H9 (cell line): ENCODE measurements at regions not wholly inside any gene's neighbourhood (a gene's known extent, or its start where the extent isn't known, plus 50 kb on each side); places are given as distances from the start of the nearest gene placed in this dataset.

ENCODE experiments used
- DNase-seq: peaks from one replicate; pipeline ENCODE4 v3.0.0-alpha.2; 2017
- H2AFZ ChIP-seq: one replicate; pipeline ENCODE4 v1.6.1; 2013; ENCODE audit warnings: mild to moderate bottlenecking, low read length, control low read depth, moderate library complexity
- H2AK5ac ChIP-seq: 2 replicates; pipeline ENCODE4 v1.6.1; 2013; ENCODE audit warnings: low read length, control low read depth, mixed read lengths; ENCODE audit not compliant: insufficient read length
- H2BK120ac ChIP-seq: one replicate; pipeline ENCODE4 v1.6.1; 2013; ENCODE audit warnings: low read depth, mild to moderate bottlenecking, low read length, control low read depth, inconsistent platforms; ENCODE audit not compliant: poor library complexity, severe bottlenecking
- H2BK12ac ChIP-seq: 2 replicates; pipeline ENCODE4 v1.6.1; 2013; ENCODE audit warnings: low read length, control low read depth, mixed read lengths, low read depth; ENCODE audit not compliant: insufficient read length
- H2BK15ac ChIP-seq: 2 replicates; pipeline ENCODE4 v1.6.1; 2013; ENCODE audit warnings: low read depth, low read length, control low read depth
- H2BK20ac ChIP-seq: one replicate; pipeline ENCODE4 v1.6.1; 2013; ENCODE audit warnings: low read depth, mild to moderate bottlenecking, low read length, control low read depth, inconsistent platforms; ENCODE audit not compliant: poor library complexity, severe bottlenecking
- H2BK5ac ChIP-seq: 2 replicates; pipeline ENCODE4 v1.6.1; 2013; ENCODE audit warnings: low read length, control low read depth, mixed read lengths; ENCODE audit not compliant: insufficient read length
- H3K14ac ChIP-seq: 2 replicates; pipeline ENCODE4 v1.6.1; 2013; ENCODE audit warnings: low read length, control low read depth; ENCODE audit not compliant: insufficient read depth
- H3K18ac ChIP-seq: 2 replicates; pipeline ENCODE4 v1.6.1; 2013; ENCODE audit warnings: low read depth, mild to moderate bottlenecking, mixed read lengths, low read length, control low read depth; ENCODE audit not compliant: insufficient read length
- H3K23ac ChIP-seq: 2 replicates; pipeline ENCODE4 v1.6.1; 2013; ENCODE audit warnings: low read length, control low read depth, mixed read lengths, low read depth; ENCODE audit not compliant: insufficient read length
- H3K23me2 ChIP-seq: 2 replicates; pipeline ENCODE4 v1.6.1; 2013; ENCODE audit warnings: low read depth, mild to moderate bottlenecking, mixed read lengths, low read length, control low read depth; ENCODE audit not compliant: insufficient read length, poor library complexity, severe bottlenecking
- H3K27ac ChIP-seq: 2 replicates; pipeline ENCODE4 v1.5.1; 2013; ENCODE audit warnings: low read length, control low read depth, mixed read lengths, low read depth; ENCODE audit not compliant: insufficient read length
- H3K27me3 ChIP-seq: 2 replicates; pipeline ENCODE4 v1.6.1; 2013; ENCODE audit warnings: low read length, control low read depth, inconsistent platforms; ENCODE audit not compliant: insufficient read depth
- H3K4ac ChIP-seq: 2 replicates; pipeline ENCODE4 v1.6.1; 2013; ENCODE audit warnings: low read depth, mild to moderate bottlenecking, control low read depth, inconsistent platforms, low read length, moderate library complexity
- H3K4me1 ChIP-seq: 2 replicates; pipeline ENCODE4 v1.6.1; 2013; ENCODE audit warnings: low read length, control low read depth, inconsistent platforms; ENCODE audit not compliant: insufficient read depth
- H3K4me2 ChIP-seq: 2 replicates; pipeline ENCODE4 v1.6.1; 2013; ENCODE audit warnings: low read length, control low read depth, mixed read lengths; ENCODE audit not compliant: insufficient read length, insufficient read depth
- H3K56ac ChIP-seq: 2 replicates; pipeline ENCODE4 v1.6.1; 2013; ENCODE audit warnings: low read depth, mild to moderate bottlenecking, mixed read lengths, low read length, control low read depth; ENCODE audit not compliant: insufficient read length
- H3K79me1 ChIP-seq: 2 replicates; pipeline ENCODE4 v1.6.1; 2013; ENCODE audit warnings: low read depth, mild to moderate bottlenecking, moderate library complexity, low read length, control low read depth, inconsistent platforms; ENCODE audit not compliant: insufficient read depth, poor library complexity, severe bottlenecking
- H3K79me2 ChIP-seq: 2 replicates; pipeline ENCODE4 v1.6.1; 2013; ENCODE audit warnings: low read length, control low read depth, inconsistent platforms; ENCODE audit not compliant: insufficient read depth
- H3K9ac ChIP-seq: 2 replicates; pipeline ENCODE4 v1.6.1; 2013; ENCODE audit warnings: low read length, control low read depth, mixed read lengths; ENCODE audit not compliant: insufficient read length; ENCODE audit errors: extremely low read depth
- H3K9me3 ChIP-seq: one replicate; pipeline ENCODE4 v1.6.1; 2013; ENCODE audit warnings: low read depth, low read length, inconsistent platforms; ENCODE audit not compliant: control insufficient read depth
- H3T11ph ChIP-seq: one replicate; pipeline ENCODE4 v1.6.1; 2013; ENCODE audit warnings: mild to moderate bottlenecking, low read length, control low read depth, inconsistent platforms
- H4K20me1 ChIP-seq: one replicate; pipeline ENCODE4 v1.6.1; 2013; ENCODE audit not compliant: control insufficient read depth, insufficient read length, insufficient read depth
- H4K5ac ChIP-seq: 2 replicates; pipeline ENCODE4 v1.6.1; 2013; ENCODE audit warnings: low read depth, mild to moderate bottlenecking, mixed read lengths, low read length, control low read depth; ENCODE audit not compliant: insufficient read length
- H4K8ac ChIP-seq: replicated peaks from 2 replicates; pipeline ENCODE4 v1.6.1; 2013; ENCODE audit warnings: low read length, control low read depth, mixed read lengths, low read depth; ENCODE audit not compliant: insufficient read length
- H4K91ac ChIP-seq: 2 replicates; pipeline ENCODE4 v1.6.1; 2013; ENCODE audit warnings: low read depth, mild to moderate bottlenecking, moderate library complexity, mixed read lengths, low read length, control low read depth; ENCODE audit not compliant: insufficient read length
- H3K27ac Mint-ChIP-seq, 3 experiments: 2 replicates in 2 of 3; 3 replicates in 1 of 3; pipeline ENCODE4 v1.8.0; 2020 to 2021; ENCODE audit warnings: mixed read lengths in 3 of 3, mild to moderate bottlenecking in 1 of 3, moderate library complexity in 1 of 3
- H3K27me3 Mint-ChIP-seq: 2 replicates; pipeline ENCODE4 v1.8.0; 2021; ENCODE audit warnings: low read depth, mild to moderate bottlenecking, moderate library complexity, mixed read lengths
- H3K36me3 Mint-ChIP-seq, 3 experiments: 2 replicates in 2 of 3; 3 replicates in 1 of 3; pipeline ENCODE4 v1.8.0; 2020 to 2021; ENCODE audit warnings: low read depth in 3 of 3, mixed read lengths in 3 of 3; ENCODE audit not compliant: insufficient read depth in 1 of 3
- H3K4me1 Mint-ChIP-seq, 2 experiments: 2 replicates each; pipeline ENCODE4 v1.8.0; 2020; ENCODE audit warnings: mixed read lengths in 2 of 2
- H3K4me3 Mint-ChIP-seq, 2 experiments: 2 replicates in 1 of 2; 3 replicates in 1 of 2; pipeline ENCODE4 v1.8.0; 2020 to 2021; ENCODE audit warnings: mild to moderate bottlenecking in 2 of 2, mixed read lengths in 2 of 2, moderate library complexity in 1 of 2
- H3K9me3 Mint-ChIP-seq, 2 experiments: 2 replicates in 1 of 2; 3 replicates in 1 of 2; pipeline ENCODE4 v1.8.0; 2020; ENCODE audit warnings: mild to moderate bottlenecking in 2 of 2, mixed read lengths in 2 of 2, moderate library complexity in 1 of 2
- CTCF ChIP-seq: fragments of 200-600 bp; sonication (generic); conservative IDR thresholded peaks from 3 replicates; pipeline ENCODE4 v1.8.0; 2021; ENCODE audit warnings: antibody characterized with exemption, mild to moderate bottlenecking
- WGBS: extraction: QIAGEN DNeasy Blood & Tissue Kit; methylation state at CpG from one replicate; pipeline ENCODE4 v1.1.7; 2013; ENCODE audit warnings: missing lambda C conversion rate, low lambda C conversion rate, mixed read lengths; ENCODE audit not compliant: insufficient read length; ENCODE audit errors: extremely low coverage; 5-methylcytosine and 5-hydroxymethylcytosine counted together

GRCh38 chr6:170099387-170099786 lies 191.5 kb downstream of the DLL1 start:
- TF ChIP-seq CTCF, result no peak
- no peak overlapping the region for H3K18ac ChIP-seq
- no peak overlapping the region for H3K27ac ChIP-seq
- H3K9me3 Mint-ChIP-seq, result peaks cover 6 to 10% of the 10 kb centered on the region in 2 experiments; a peak in 4 of 5 replicates
- H3K4me1 Mint-ChIP-seq, result peaks cover 15 to 16% of the 10 kb centered on the region in 2 experiments
- H3K27me3 Mint-ChIP-seq, result peaks cover 3% of the 10 kb centered on the region
- H3K56ac ChIP-seq, result no peak overlapping the region
- H2BK120ac ChIP-seq, result no peak overlapping the region
- no peak overlapping the region for H3T11ph ChIP-seq
- H3K23me2 ChIP-seq, result no peaks in the 10 kb centered on the region
- peaks cover 3 to 7% (median 5%) of the 10 kb centered on the region in 3 experiments; a peak in 6 of 7 replicates for H3K36me3 Mint-ChIP-seq
- H3K4ac ChIP-seq, result no peak overlapping the region
- H3K4me2 ChIP-seq, result no peak overlapping the region
- H4K5ac ChIP-seq, result no peak overlapping the region
- H2BK20ac ChIP-seq, result no peak overlapping the region
- H4K8ac ChIP-seq, result no peak overlapping the region
- no peaks in the 10 kb centered on the region for H3K79me2 ChIP-seq
- H3K27ac Mint-ChIP-seq, result no peak overlapping the region
- no CpG with 5 or more reads among the region's 11 CpGs for WGBS
- H3K4me3 Mint-ChIP-seq, result no peak overlapping the region
- no peak for DNase-seq
- H3K9me3 ChIP-seq, result no peaks in the 10 kb centered on the region
- no peak overlapping the region for H3K23ac ChIP-seq
- no peak overlapping the region for H2BK12ac ChIP-seq
- no peak overlapping the region for H3K9ac ChIP-seq
- H3K4me1 ChIP-seq, result no peaks in the 10 kb centered on the region
- H2BK5ac ChIP-seq, result no peak overlapping the region
- no peaks in the 10 kb centered on the region for H3K79me1 ChIP-seq
- no peaks in the 10 kb centered on the region for H3K27me3 ChIP-seq
- H4K20me1 ChIP-seq, result no peaks in the 10 kb centered on the region
- no peak overlapping the region for H2BK15ac ChIP-seq
- H4K91ac ChIP-seq, result no peak overlapping the region
- no peak overlapping the region for H2AK5ac ChIP-seq
- H3K14ac ChIP-seq, result no peak overlapping the region
- no peak overlapping the region for H2AFZ ChIP-seq
